Upper lobe of left lung (tissue), 4 donors: ENCODE measurements at regions not wholly inside any gene's neighbourhood (a gene's known extent, or its start where the extent isn't known, plus 50 kb on each side); places are given as distances from the start of the nearest gene placed in this dataset.

Source experiments
- EP300 ChIP-seq, 4 donors: sonication (generic); formaldehyde crosslinking; IDR thresholded peaks; one replicate each; pipeline ENCODE4 v1.5.1; 2017; ENCODE audit warnings: antibody characterized with exemption in 4 of 4, control low read depth in 2 of 4
- POLR2A ChIP-seq, 4 donors: fragments of 450-650 bp; IDR thresholded peaks; one replicate each; pipeline ENCODE4 v1.5.1; 2016 to 2017; ENCODE audit warnings: antibody characterized with exemption in 4 of 4, mild to moderate bottlenecking in 2 of 4
- POLR2AphosphoS5 ChIP-seq, 2 donors: sonication (generic); formaldehyde crosslinking; IDR thresholded peaks; one replicate each; pipeline ENCODE4 v1.5.1; 2017; ENCODE audit warnings: antibody characterized with exemption in 2 of 2
- TF ChIP-seq, protein P1 (sequence below), 6 experiments: fragments of 450-650 bp in 4 of 6; fragments of 200-600 bp in 2 of 6; sonication (generic) in 2 of 6; IDR thresholded peaks; one replicate each; pipeline ENCODE4 v1.5.1; 2016 to 2019; ENCODE audit warnings: antibody characterized with exemption in 6 of 6

- TF ChIP-seq, protein P1, sequence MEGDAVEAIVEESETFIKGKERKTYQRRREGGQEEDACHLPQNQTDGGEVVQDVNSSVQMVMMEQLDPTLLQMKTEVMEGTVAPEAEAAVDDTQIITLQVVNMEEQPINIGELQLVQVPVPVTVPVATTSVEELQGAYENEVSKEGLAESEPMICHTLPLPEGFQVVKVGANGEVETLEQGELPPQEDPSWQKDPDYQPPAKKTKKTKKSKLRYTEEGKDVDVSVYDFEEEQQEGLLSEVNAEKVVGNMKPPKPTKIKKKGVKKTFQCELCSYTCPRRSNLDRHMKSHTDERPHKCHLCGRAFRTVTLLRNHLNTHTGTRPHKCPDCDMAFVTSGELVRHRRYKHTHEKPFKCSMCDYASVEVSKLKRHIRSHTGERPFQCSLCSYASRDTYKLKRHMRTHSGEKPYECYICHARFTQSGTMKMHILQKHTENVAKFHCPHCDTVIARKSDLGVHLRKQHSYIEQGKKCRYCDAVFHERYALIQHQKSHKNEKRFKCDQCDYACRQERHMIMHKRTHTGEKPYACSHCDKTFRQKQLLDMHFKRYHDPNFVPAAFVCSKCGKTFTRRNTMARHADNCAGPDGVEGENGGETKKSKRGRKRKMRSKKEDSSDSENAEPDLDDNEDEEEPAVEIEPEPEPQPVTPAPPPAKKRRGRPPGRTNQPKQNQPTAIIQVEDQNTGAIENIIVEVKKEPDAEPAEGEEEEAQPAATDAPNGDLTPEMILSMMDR (IDR thresholded peaks at IDR 0.05): no peak
- TF ChIP-seq POLR2A (IDR thresholded peaks at IDR 0.05): no peak
- no peak for TF ChIP-seq EP300 (IDR thresholded peaks at IDR 0.05)
- TF ChIP-seq POLR2AphosphoS5 (IDR thresholded peaks at IDR 0.05): no peak
Measured at GRCh38 chr14:42316693-42317092, 710.0 kb downstream of the LRFN5 start.
